Esophagus muscularis mucosa (tissue), 3 donors: ENCODE measurements at regions not wholly inside any gene's neighbourhood (a gene's known extent, or its start where the extent isn't known, plus 50 kb on each side); places are given as distances from the start of the nearest gene placed in this dataset.

Experiments used
- POLR2A ChIP-seq: fragments of 450-650 bp; IDR thresholded peaks from one replicate; pipeline ENCODE4 v1.6.1; 2017; ENCODE audit warnings: antibody characterized with exemption, moderate library complexity, mild to moderate bottlenecking, low read depth
- TF ChIP-seq, protein P1 (sequence below), 3 experiments: fragments of 200-600 bp in 2 of 3; fragments of 450-650 bp in 1 of 3; sonication (generic) in 2 of 3; IDR thresholded peaks; one replicate each; pipeline ENCODE4 v1.5.1; 2017 to 2019; ENCODE audit warnings: antibody characterized with exemption in 3 of 3, mild to moderate bottlenecking in 2 of 3, moderate library complexity in 1 of 3

DNA sequence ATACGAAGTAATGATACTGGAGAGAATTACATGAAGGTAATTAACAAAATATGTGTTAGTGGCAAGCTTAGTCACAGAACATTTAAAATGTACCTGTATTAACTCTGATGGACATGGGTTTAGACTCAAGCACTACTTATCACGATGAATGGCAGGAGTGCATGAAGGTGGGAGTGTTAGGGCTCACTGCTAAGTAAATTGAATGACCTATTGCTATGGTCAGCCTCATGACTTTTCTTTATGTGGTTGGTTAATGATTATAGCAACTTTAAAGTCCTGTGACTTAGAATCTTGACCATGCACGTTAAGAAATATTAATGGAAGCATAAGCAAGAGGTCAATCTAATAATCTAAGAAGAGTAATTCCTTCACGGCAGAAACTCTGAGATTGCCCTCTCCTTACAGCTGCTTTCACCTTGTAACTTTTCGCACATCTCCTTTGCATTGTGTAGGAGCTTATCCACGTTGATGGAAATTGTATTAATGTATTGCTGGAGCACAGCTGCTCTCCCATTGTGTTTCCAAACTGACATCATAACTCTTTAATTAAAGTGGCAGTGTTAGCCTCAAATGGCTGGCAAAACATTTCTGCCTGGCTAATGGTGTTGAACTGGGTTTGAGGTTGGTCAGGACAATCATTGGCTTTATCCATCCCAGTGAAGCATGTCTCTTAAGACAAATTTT is 114.5 kb downstream of the RXFP2 start:
- TF ChIP-seq, protein P1, sequence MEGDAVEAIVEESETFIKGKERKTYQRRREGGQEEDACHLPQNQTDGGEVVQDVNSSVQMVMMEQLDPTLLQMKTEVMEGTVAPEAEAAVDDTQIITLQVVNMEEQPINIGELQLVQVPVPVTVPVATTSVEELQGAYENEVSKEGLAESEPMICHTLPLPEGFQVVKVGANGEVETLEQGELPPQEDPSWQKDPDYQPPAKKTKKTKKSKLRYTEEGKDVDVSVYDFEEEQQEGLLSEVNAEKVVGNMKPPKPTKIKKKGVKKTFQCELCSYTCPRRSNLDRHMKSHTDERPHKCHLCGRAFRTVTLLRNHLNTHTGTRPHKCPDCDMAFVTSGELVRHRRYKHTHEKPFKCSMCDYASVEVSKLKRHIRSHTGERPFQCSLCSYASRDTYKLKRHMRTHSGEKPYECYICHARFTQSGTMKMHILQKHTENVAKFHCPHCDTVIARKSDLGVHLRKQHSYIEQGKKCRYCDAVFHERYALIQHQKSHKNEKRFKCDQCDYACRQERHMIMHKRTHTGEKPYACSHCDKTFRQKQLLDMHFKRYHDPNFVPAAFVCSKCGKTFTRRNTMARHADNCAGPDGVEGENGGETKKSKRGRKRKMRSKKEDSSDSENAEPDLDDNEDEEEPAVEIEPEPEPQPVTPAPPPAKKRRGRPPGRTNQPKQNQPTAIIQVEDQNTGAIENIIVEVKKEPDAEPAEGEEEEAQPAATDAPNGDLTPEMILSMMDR (IDR thresholded peaks at IDR 0.05), result no peak
- no peak for TF ChIP-seq POLR2A
